ENCODE measurements at regions not wholly inside any gene's neighbourhood (a gene's known extent, or its start where the extent isn't known, plus 50 kb on each side); places are given as distances from the start of the nearest gene placed in this dataset.

DNA sequence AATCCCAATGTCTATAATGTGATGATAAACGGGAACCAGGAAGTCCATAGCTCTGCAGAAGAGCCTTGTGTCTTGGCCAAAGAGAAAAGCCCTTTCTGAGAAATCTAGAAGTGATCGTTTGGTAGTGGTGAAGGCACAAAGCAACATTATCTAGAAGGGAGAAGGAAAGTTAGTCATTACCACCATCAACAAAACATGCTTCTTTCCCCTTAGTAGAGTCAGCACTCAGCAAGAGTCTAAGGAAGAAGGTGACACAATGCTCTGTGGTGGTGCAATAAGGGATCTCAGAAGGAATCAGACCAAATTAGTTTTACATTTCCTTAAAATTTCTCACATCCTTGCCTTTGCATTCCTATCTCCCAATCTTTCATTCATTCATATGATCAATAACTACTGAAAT, 134.4 kb upstream of the PRDX6 start:
- no peaks in the 10 kb centered on the region for H3K9me3 ChIP-seq (ENCODE audit: control insufficient read depth in 1 of 2, insufficient read depth in 1 of 2, low read depth in 1 of 2, low read length in 2 of 2)
- H3K79me2 ChIP-seq (ENCODE audit: insufficient read depth, low read length): no peaks in the 10 kb centered on the region
- RAD21 ChIA-PET (ENCODE audit: low non-redundant PET in 1 of 2, low total read pairs in 2 of 2, uncharacterized antibody in 2 of 2, unreplicated experiment in 2 of 2): no interaction called here
- ATAC-seq: no peak
- no peaks in the 10 kb centered on the region for H3K9me2 ChIP-seq (ENCODE audit: insufficient read depth)
- TF ChIP-seq ZFX (IDR thresholded peaks at IDR 0.05) (no peak), FOSL1 (IDR thresholded peaks at IDR 0.05; ENCODE audit: low read depth) (no peak), EGR1 (IDR thresholded peaks at IDR 0.05; ENCODE audit: low read depth) (no peak), POLR2AphosphoS5 (IDR thresholded peaks at IDR 0.05; ENCODE audit: low read depth, low read length) (no peak), ZNF274 (IDR thresholded peaks at IDR 0.05; ENCODE audit: low read depth, low read length) (no peak), EZH2phosphoT487 (IDR thresholded peaks at IDR 0.05; ENCODE audit: borderline replicate concordance) (no peak), CBX3 (IDR thresholded peaks at IDR 0.05; ENCODE audit: low read depth) (no peak), SIN3A (IDR thresholded peaks at IDR 0.05; ENCODE audit: low read depth) (no peak), JUND (IDR thresholded peaks at IDR 0.05) (no peak), SP1 (IDR thresholded peaks at IDR 0.05; ENCODE audit: low read depth) (no peak), EZH2 (IDR thresholded peaks at IDR 0.05) (no peak), SRF (IDR thresholded peaks at IDR 0.05; ENCODE audit: low read depth) (no peak), POLR2A (IDR thresholded peaks at IDR 0.05; ENCODE audit: borderline replicate concordance, extremely low read depth, insufficient read depth, insufficient read length) (no peak), CEBPB (IDR thresholded peaks at IDR 0.05; ENCODE audit: low read depth) (no peak), ELF1 (IDR thresholded peaks at IDR 0.05; ENCODE audit: borderline replicate concordance, low read depth) (no peak)
- TF ChIP-seq, protein P1, sequence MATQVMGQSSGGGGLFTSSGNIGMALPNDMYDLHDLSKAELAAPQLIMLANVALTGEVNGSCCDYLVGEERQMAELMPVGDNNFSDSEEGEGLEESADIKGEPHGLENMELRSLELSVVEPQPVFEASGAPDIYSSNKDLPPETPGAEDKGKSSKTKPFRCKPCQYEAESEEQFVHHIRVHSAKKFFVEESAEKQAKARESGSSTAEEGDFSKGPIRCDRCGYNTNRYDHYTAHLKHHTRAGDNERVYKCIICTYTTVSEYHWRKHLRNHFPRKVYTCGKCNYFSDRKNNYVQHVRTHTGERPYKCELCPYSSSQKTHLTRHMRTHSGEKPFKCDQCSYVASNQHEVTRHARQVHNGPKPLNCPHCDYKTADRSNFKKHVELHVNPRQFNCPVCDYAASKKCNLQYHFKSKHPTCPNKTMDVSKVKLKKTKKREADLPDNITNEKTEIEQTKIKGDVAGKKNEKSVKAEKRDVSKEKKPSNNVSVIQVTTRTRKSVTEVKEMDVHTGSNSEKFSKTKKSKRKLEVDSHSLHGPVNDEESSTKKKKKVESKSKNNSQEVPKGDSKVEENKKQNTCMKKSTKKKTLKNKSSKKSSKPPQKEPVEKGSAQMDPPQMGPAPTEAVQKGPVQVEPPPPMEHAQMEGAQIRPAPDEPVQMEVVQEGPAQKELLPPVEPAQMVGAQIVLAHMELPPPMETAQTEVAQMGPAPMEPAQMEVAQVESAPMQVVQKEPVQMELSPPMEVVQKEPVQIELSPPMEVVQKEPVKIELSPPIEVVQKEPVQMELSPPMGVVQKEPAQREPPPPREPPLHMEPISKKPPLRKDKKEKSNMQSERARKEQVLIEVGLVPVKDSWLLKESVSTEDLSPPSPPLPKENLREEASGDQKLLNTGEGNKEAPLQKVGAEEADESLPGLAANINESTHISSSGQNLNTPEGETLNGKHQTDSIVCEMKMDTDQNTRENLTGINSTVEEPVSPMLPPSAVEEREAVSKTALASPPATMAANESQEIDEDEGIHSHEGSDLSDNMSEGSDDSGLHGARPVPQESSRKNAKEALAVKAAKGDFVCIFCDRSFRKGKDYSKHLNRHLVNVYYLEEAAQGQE (IDR thresholded peaks at IDR 0.05; ENCODE audit: low read depth): no peak
- TF ChIP-seq, protein P2, sequence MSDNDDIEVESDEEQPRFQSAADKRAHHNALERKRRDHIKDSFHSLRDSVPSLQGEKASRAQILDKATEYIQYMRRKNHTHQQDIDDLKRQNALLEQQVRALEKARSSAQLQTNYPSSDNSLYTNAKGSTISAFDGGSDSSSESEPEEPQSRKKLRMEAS (IDR thresholded peaks at IDR 0.05): no peak
- TF ChIP-seq, protein P3, sequence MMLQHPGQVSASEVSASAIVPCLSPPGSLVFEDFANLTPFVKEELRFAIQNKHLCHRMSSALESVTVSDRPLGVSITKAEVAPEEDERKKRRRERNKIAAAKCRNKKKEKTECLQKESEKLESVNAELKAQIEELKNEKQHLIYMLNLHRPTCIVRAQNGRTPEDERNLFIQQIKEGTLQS (IDR thresholded peaks at IDR 0.05): no peak
- TF ChIP-seq, protein P4, sequence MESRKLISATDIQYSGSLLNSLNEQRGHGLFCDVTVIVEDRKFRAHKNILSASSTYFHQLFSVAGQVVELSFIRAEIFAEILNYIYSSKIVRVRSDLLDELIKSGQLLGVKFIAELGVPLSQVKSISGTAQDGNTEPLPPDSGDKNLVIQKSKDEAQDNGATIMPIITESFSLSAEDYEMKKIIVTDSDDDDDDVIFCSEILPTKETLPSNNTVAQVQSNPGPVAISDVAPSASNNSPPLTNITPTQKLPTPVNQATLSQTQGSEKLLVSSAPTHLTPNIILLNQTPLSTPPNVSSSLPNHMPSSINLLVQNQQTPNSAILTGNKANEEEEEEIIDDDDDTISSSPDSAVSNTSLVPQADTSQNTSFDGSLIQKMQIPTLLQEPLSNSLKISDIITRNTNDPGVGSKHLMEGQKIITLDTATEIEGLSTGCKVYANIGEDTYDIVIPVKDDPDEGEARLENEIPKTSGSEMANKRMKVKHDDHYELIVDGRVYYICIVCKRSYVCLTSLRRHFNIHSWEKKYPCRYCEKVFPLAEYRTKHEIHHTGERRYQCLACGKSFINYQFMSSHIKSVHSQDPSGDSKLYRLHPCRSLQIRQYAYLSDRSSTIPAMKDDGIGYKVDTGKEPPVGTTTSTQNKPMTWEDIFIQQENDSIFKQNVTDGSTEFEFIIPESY (IDR thresholded peaks at IDR 0.05; ENCODE audit: extremely low read depth, insufficient replicate concordance, low read length): no peak
- H3K36me3 ChIP-seq (ENCODE audit: control insufficient read depth in 1 of 2, insufficient read depth in 2 of 2, low read length in 2 of 2): no peaks in the 10 kb centered on the region
- H4K20me1 ChIP-seq (ENCODE audit: insufficient read depth): no peaks in the 10 kb centered on the region
- DNase-seq (ENCODE audit: low read depth, low spot score): no peak
- intact Hi-C loops (cut with micrococcal nuclease): no loop called here
- no peak overlapping the region for H3K4me2 ChIP-seq (ENCODE audit: low read length)
- no peaks in the 10 kb centered on the region for H3K4me1 ChIP-seq (ENCODE audit: control insufficient read depth in 1 of 2, insufficient read depth in 2 of 2, low read length in 2 of 2)
- H3K9ac ChIP-seq (ENCODE audit: low read length): no peak overlapping the region
- POLR2A ChIA-PET: no interaction called here
- no peak overlapping the region for H2AFZ ChIP-seq (ENCODE audit: low read depth, low read length, poor library complexity, severe bottlenecking)
- CTCF ChIA-PET: no interaction called here
- BruUV-seq (replicated peaks): no TSS peak
- H3K4me3 ChIP-seq (replicated peaks in 1 of 2; ENCODE audit: low read depth in 1 of 2, low read length in 2 of 2): no peak overlapping the region
- no peak overlapping the region for H3K27ac ChIP-seq (ENCODE audit: low read depth, low read length)
- no peaks in the 10 kb centered on the region for H3K27me3 ChIP-seq (ENCODE audit: insufficient read depth, low read length)
